H1 (cell line): ENCODE measurements at regions not wholly inside any gene's neighbourhood (a gene's known extent, or its start where the extent isn't known, plus 50 kb on each side); places are given as distances from the start of the nearest gene placed in this dataset.

Experiments used
- ASH2L ChIP-seq: fragments of 200-600, 300-600 bp; sonication (generic); IDR thresholded peaks from one replicate; pipeline ENCODE4 v1.7.1; 2017; ENCODE audit warnings: low read length
- CBX5 ChIP-seq: fragments of 300-800, 300-1000 bp; sonication (generic); IDR thresholded peaks from 2 replicates; pipeline ENCODE4 v1.7.1; 2016; ENCODE audit warnings: antibody characterized with exemption, low read length, low read depth
- JUN ChIP-seq: IDR thresholded peaks from 2 replicates; pipeline ENCODE4 v1.6.1; 2011; ENCODE audit warnings: low read depth, mild to moderate bottlenecking, improper control_type of control experiment, low read length
- POU5F1 ChIP-seq: IDR thresholded peaks from 2 replicates; pipeline ENCODE4 v1.6.1; 2011; ENCODE audit warnings: low read depth, mild to moderate bottlenecking, low read length, moderate library complexity
- RAD21 ChIP-seq, 2 experiments: IDR thresholded peaks in 1 of 2; conservative IDR thresholded peaks in 1 of 2; 2 replicates each; pipeline ENCODE4 v1.6.1; 2011; ENCODE audit warnings: low read depth in 2 of 2, low read length in 2 of 2, improper control_type of control experiment in 1 of 2, inconsistent platforms in 1 of 2, mild to moderate bottlenecking in 1 of 2, moderate library complexity in 1 of 2
- SIX5 ChIP-seq: IDR thresholded peaks from 2 replicates; pipeline ENCODE4 v1.6.1; 2011; ENCODE audit warnings: mild to moderate bottlenecking, low read depth, low read length
- TEAD4 ChIP-seq: IDR thresholded peaks from 2 replicates; pipeline ENCODE4 v1.6.1; 2012; ENCODE audit warnings: low read depth, low read length, inconsistent platforms, mixed read lengths
- TF ChIP-seq, protein P1 (sequence below): fragments of 300-600 bp; sonication (generic); IDR thresholded peaks from 2 replicates; pipeline ENCODE4 v1.7.1; 2012; ENCODE audit warnings: low read length, moderate library complexity, mild to moderate bottlenecking, inconsistent platforms; ENCODE audit not compliant: insufficient replicate concordance

DNA sequence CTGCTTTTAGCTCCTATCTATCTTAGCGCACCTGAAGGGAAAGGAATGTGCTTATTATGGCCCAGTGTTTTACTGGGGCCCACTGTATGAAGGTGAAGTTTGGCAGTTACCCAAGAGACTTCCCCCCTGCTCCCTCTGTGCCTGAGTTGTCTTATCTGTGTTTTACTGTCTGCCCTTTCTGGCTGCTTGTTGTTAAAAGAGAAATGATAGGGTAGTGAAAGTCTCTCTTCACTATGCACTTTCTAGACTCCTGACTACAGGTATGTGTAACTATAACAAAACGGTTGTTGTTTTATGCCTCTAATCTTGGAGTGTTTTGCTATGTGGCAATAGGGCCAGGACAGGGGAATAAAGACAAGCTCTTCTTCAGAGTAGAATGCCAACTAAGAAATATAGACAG lies 326.9 kb downstream of the KIF20B start (continued):
- TF ChIP-seq, protein P1, sequence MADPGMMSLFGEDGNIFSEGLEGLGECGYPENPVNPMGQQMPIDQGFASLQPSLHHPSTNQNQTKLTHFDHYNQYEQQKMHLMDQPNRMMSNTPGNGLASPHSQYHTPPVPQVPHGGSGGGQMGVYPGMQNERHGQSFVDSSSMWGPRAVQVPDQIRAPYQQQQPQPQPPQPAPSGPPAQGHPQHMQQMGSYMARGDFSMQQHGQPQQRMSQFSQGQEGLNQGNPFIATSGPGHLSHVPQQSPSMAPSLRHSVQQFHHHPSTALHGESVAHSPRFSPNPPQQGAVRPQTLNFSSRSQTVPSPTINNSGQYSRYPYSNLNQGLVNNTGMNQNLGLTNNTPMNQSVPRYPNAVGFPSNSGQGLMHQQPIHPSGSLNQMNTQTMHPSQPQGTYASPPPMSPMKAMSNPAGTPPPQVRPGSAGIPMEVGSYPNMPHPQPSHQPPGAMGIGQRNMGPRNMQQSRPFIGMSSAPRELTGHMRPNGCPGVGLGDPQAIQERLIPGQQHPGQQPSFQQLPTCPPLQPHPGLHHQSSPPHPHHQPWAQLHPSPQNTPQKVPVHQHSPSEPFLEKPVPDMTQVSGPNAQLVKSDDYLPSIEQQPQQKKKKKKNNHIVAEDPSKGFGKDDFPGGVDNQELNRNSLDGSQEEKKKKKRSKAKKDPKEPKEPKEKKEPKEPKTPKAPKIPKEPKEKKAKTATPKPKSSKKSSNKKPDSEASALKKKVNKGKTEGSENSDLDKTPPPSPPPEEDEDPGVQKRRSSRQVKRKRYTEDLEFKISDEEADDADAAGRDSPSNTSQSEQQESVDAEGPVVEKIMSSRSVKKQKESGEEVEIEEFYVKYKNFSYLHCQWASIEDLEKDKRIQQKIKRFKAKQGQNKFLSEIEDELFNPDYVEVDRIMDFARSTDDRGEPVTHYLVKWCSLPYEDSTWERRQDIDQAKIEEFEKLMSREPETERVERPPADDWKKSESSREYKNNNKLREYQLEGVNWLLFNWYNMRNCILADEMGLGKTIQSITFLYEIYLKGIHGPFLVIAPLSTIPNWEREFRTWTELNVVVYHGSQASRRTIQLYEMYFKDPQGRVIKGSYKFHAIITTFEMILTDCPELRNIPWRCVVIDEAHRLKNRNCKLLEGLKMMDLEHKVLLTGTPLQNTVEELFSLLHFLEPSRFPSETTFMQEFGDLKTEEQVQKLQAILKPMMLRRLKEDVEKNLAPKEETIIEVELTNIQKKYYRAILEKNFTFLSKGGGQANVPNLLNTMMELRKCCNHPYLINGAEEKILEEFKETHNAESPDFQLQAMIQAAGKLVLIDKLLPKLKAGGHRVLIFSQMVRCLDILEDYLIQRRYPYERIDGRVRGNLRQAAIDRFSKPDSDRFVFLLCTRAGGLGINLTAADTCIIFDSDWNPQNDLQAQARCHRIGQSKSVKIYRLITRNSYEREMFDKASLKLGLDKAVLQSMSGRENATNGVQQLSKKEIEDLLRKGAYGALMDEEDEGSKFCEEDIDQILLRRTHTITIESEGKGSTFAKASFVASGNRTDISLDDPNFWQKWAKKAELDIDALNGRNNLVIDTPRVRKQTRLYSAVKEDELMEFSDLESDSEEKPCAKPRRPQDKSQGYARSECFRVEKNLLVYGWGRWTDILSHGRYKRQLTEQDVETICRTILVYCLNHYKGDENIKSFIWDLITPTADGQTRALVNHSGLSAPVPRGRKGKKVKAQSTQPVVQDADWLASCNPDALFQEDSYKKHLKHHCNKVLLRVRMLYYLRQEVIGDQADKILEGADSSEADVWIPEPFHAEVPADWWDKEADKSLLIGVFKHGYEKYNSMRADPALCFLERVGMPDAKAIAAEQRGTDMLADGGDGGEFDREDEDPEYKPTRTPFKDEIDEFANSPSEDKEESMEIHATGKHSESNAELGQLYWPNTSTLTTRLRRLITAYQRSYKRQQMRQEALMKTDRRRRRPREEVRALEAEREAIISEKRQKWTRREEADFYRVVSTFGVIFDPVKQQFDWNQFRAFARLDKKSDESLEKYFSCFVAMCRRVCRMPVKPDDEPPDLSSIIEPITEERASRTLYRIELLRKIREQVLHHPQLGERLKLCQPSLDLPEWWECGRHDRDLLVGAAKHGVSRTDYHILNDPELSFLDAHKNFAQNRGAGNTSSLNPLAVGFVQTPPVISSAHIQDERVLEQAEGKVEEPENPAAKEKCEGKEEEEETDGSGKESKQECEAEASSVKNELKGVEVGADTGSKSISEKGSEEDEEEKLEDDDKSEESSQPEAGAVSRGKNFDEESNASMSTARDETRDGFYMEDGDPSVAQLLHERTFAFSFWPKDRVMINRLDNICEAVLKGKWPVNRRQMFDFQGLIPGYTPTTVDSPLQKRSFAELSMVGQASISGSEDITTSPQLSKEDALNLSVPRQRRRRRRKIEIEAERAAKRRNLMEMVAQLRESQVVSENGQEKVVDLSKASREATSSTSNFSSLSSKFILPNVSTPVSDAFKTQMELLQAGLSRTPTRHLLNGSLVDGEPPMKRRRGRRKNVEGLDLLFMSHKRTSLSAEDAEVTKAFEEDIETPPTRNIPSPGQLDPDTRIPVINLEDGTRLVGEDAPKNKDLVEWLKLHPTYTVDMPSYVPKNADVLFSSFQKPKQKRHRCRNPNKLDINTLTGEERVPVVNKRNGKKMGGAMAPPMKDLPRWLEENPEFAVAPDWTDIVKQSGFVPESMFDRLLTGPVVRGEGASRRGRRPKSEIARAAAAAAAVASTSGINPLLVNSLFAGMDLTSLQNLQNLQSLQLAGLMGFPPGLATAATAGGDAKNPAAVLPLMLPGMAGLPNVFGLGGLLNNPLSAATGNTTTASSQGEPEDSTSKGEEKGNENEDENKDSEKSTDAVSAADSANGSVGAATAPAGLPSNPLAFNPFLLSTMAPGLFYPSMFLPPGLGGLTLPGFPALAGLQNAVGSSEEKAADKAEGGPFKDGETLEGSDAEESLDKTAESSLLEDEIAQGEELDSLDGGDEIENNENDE = no peak
- no peak for TF ChIP-seq RAD21 (IDR thresholded peaks at IDR 0.05 in 1 of 2, conservative IDR thresholded peaks at IDR 0.05 in 1 of 2; ENCODE audit: low read depth in 2 of 2, low read length in 2 of 2)
- no peak for TF ChIP-seq TEAD4
- TF ChIP-seq CBX5 = no peak
- no peak for TF ChIP-seq JUN
- TF ChIP-seq ASH2L = no peak
- TF ChIP-seq SIX5 = no peak
- TF ChIP-seq POU5F1 = no peak
